ENCODE measurements at regions not wholly inside any gene's neighbourhood (a gene's known extent, or its start where the extent isn't known, plus 50 kb on each side); places are given as distances from the start of the nearest gene placed in this dataset.
"Not testable (repeated sequence)": the region's sequence is repeated elsewhere in the genome, so short reads cannot be mapped to it uniquely, and the experiment has no call there.

DNA sequence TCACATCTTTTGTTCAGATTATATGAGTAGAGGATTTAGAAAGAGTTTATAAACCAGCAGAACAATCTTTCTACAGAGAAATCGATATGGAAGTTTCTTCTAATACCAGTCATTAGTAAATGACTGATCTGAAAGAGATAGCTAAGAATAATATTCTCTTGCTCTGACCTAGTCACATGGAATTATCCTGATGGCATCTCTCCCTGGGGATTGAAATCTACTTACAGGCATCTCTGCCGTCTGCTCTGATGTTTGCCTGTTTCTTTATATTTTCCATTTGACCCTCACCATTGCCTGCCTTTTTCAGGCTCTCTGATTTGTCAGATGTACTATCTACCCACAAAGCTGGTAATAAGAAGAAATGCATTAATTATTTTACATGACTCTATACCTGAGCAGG, 1157.3 kb downstream of the PCDH7 start:
- DNase-seq = no peak

GRCh38 chr4:31880837-31881236, 1160.7 kb downstream of the PCDH7 start:
- DNase-seq = not testable (repeated sequence)

DNA sequence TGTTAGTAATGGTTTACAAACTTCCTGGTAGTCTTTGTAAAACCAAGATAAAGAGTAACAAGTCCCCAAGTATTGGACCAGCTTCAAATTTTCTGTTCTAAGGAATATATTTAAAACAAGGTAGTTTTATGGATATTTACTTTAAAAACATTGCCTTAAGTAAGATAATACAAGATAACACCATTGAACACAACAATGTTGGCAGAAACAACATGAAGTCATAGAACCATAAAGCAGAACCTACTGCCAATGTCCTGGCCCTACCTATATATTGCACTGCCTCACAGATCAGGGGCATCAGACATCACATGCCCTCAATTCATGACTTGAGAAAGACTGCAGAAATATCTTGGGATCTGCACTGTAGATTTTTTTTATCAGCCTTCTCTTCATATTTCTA, 1176.2 kb downstream of the PCDH7 start:
- DNase-seq = no peak

DNA sequence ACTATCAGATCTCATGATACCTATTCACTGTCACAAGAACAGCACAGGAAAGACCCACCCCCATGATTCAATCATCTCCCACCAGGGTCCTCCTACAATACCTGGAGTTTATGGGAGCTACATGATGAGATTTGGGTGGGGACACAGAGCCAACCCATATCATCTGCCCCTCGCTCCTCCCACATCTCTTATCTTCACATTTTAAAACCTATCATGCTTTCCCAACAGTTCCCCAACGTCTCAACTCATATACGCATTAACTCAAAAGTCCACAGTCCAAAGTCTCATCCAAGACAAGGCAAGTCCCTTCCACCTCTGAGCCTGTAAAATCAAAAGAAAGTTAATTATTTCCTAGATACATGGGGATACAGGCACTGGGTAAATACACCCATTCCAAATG, 1185.2 kb downstream of the PCDH7 start:
- no peak for DNase-seq

GRCh38 chr4:31908261-31908660, 1188.1 kb downstream of the PCDH7 start:
- DNase-seq = no peak

- DNase-seq = no peak
Observed at GRCh38 chr4:31917334-31917733, 1197.2 kb downstream of the PCDH7 start.

DNA sequence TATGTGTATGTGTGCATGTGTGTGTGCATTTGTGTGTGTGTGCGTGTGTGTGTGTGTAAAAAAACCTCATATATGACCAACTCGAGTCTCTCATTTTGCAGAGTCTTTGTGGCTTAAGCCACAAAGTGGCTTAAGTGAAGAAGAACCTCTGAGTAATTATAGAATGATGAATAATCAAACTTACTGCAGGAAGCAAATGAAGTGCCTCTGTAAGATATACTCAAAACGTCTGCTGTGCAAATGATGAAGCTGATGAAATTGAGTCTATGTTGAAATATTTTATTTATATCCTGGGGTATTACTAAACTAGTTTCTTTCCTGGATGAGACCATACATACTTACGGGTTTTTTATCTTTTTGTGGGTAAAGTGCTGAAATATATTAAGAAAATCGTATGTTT, 1198.7 kb downstream of the PCDH7 start:
- DNase-seq = no peak

- DNase-seq = no peak
Observed at GRCh38 chr4:31923634-31924033, 1203.5 kb downstream of the PCDH7 start.

DNA sequence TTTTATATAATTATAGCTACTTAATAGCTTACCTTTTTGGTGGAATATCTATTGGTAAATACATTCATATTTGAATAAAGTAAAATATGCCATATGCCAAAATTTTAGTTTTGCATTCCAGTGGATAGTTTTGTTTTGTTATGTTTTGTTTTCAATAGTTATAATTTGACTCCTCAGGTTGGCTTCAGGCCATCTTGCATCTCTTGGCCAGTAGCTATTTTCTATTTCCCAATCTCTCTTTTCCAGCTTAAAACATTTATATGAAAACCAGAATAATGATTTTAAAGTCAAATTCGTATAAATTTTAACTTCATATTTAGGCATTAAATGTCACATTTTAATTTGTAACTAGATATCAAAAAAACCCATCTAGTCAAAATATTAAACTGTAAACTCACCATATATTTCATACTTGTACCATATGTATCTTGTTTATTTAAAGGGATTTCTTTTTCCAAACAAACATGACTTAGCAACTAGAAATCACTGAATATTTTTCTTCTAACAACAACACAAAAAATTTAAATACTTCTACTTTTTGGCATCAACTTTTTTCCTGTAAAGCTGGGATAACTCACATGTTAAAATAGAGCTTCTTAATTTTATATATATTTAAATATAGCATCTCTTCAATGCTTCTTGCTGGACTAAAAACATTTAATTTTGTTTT, 1209.6 kb downstream of the PCDH7 start:
- no peak for DNase-seq

GRCh38 chr4:31946456-31946855, 1226.3 kb downstream of the PCDH7 start:
- no peak for DNase-seq

- no peak for DNase-seq
Observed at GRCh38 chr4:31947101-31947500, 1226.9 kb downstream of the PCDH7 start.

- DNase-seq = no peak
Observed at GRCh38 chr4:31949045-31949444, 1228.9 kb downstream of the PCDH7 start.

- no peak for DNase-seq
Observed at GRCh38 chr4:31955346-31955745, 1235.2 kb downstream of the PCDH7 start.

DNA sequence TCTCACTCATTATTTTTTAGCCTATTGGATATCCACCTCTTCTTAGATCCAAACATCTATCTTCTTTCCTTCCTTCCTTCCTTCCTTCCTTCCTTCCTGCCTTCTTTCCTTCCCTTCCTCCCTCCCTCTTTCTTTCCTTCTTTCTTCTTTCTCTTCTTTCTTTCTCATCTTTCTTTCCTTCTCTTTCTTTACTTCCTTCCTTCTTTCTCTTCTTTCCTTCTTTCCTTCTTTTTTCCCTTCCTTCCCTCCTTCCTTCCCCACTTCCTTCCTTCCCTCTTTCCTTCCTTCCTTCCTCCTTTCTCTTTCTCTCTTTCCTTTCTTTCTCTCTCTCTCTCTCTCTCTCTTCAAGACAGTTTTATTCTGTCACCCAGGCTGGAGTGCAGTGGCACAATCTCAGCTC, 1239.8 kb downstream of the PCDH7 start:
- no peak for DNase-seq

DNA sequence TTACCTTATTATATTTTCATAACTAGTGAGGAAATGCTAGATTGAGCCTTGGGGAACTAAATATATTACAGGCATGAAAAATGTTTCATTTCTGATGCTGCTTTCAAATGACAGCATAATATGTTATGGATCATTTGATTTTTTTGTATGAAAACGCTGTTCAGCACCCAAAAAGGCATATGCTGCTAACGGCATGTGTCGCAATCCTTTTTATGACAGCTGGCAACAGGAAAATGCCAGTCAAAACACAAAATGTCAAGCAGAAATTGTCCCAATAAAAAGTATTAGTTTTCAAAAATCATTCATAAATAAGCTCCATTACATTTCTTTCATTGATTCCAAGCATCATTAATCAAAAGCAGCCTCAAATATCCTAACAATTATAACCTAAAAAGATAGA, 1244.5 kb downstream of the PCDH7 start:
- DNase-seq = no peak

- DNase-seq = no peak
Observed at GRCh38 chr4:31968842-31969241, 1248.7 kb downstream of the PCDH7 start.

DNA sequence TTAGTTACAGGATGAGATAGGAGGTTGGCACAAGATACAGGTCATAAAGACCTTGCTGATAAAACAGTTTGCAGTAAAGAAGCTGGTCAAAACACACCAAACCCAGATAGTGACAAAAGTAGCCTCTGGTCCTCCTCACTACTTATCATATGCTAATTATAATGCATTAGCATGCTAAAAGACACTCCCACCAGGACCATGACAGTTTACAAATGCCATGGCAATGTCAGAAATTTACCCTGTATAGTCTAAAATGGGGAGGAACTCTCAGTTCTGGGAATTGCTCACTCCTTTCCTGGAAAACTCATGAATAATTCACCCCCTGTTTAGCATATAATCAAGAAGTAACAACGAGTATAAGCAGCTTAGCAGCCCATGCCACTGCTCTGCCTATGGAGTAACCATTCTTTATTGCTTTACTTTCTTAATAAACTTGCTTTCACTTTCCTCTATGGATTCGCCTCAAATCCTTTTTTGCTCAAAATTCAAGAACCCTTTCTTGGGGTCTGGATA, 1254.4 kb downstream of the PCDH7 start:
- DNase-seq = no peak

DNA sequence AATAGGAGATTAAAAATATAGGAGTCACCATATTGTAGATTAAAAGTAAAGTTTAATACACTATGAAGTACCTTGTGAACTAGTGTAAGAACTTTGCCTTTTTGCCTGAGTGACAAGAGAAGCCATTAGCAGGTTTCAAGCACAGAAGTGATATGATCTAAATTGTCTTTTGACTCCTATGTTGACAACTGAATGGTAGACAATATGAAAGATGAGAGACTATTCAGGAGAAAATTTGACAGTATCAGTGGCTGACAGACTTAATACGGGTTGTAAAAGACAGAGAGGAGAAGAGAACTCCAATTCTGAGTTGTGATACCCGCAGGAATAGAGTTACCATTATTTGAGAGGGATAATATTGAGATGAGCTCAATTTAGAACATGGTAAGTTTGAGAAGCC, 1259.8 kb downstream of the PCDH7 start:
- DNase-seq = no peak

DNA sequence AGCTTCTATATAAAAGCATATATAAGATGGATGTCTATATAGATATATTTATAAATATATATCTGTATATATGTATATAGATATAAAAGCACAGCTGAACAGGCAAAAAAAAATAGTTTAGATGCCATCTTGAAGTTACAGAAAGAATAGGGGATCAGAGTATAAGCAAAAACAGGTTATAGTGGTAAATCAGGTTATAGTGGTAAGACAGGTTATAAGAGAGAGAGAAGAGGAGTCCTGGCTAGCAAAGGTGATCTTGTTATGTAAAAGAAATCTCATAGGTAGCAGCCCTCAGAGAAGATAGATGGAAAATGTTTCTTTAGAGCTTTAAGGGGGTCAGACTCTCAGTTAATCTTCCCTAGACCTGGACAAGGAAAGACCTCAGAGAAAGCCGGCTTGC, 1263.1 kb downstream of the PCDH7 start:
- no peak for DNase-seq

GRCh38 chr4:31983677-31984076, 1263.5 kb downstream of the PCDH7 start:
- no peak for DNase-seq

DNA sequence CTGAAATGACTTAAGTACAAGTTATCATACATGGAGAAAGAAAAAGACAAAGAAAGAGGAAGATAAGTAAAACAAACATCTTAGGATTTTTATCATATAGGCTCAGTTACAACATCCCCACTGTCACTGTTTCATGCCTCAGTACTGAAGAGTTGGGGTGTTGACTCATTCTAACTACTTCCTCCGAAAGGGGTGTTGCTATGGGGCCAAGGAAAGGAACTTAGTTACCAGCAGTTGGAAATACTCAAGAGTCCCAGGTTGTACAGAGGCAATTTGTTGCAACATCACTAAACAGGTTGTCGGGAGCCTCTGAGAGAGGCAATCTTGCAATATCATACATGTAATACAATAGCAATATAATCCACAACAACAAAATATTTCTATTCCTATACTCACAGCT, 1264.7 kb downstream of the PCDH7 start:
- DNase-seq = no peak

DNA sequence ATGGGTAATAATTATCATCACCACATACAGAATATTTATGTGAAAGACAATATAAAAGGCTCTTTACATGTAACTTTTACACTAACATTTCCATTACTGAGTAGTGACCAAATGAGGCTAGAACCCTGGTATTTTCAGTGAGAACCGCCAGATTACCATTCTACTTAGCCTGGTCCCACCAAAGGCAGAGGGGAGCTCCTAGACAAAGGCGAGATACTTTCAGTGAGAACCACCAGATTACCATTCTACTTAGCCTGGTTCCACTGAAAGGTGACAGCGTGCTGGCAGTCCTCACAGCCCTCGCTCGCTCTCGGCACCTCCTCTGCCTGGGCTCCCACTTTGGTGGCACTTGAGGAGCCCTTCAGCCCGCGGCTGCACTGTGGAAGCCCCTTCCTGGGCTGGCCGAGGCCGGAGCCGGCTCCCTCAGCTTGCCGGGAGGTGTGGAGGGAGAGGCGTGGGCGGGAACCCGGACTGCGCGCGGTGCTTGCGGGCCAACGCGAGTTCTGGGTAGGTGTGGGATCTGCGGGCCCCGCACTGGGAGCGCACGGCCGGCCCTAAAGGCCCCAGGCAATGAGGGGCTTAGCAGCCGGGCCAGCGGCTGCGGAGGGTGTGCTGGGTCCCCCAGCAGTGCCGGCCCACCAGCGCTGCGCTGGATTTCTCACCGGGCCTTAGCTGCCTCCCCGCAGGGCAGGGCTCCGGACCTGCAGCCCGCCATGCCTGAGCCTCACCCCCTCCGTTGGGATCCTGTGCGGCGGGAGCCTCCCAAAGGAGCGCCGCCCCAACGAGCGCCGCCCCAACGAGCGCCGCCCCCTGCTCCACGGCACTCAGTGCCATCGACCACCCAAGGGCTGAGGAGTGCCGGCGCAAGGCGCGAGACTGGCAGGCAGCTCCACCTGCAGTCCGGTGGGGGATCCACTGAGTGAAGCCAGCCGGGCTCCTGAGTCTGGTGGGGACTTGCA, 1276.1 kb downstream of the PCDH7 start:
- DNase-seq = no peak

DNA sequence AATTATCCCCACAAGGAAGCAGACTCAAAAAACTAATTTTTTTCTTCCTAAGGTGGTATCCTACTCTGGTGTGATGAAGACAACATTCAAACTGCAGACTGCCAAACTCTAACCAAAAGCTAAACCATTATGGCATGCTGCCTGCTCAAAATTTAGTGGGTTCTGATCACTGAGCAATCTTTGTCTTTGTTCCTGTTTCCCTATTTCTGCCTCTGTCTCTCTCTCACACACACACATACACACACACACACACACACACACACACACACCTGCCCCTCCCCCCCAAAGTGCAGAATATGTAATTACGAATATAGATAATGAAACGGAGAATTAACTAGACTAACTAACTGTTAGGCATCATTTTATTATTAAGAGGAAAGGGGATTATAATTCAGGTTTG, 1278.6 kb downstream of the PCDH7 start:
- DNase-seq = no peak

GRCh38 chr4:31999848-32000247, 1279.7 kb downstream of the PCDH7 start:
- DNase-seq = no peak
